K562 (cell line): ENCODE measurements at regions not wholly inside any gene's neighbourhood (a gene's known extent, or its start where the extent isn't known, plus 50 kb on each side); places are given as distances from the start of the nearest gene placed in this dataset.
A peak's percentile ranks its signal among the peaks of the same experiment; 100 is the strongest.
"Not testable (repeated sequence)": the region's sequence is repeated elsewhere in the genome, so short reads cannot be mapped to it uniquely, and the experiment has no call there.

Experiments
- ATAC-seq: fragments of 200-7000 bp; cut with Tn5 transposase; 3 replicates; pipeline ENCODE4 v1.9.1; 2020; ENCODE audit warnings: moderate library complexity
- BruUV-seq: library from RNA; stranded (reverse); fragments of 400-500 nt; replicated peaks from 2 replicates; lab custom pipeline; 2021; lab: Mats Ljungman, UMichigan
- CTCF ChIA-PET: fragments of 300-600 bp; formaldehyde crosslinking; extraction: SDS; loops from one replicate; lab custom pipeline; 2021; ENCODE audit warnings: low intra/inter-chr PET ratio; lab: Yijun Ruan, JAX
- POLR2A ChIA-PET: fragments of 300-600, 350-650 bp; sonication (Branson Sonifier 250); formaldehyde crosslinking; extraction: SDS; loops from one replicate; lab custom pipeline; 2021; ENCODE audit warnings: antibody characterized with exemption, inconsistent platforms; lab: Yijun Ruan, JAX
- DNase-seq, 4 experiments: peaks; one replicate each; pipeline versions ENCODE4 v3.0.0 to v3.0.0-alpha.2; 2011 to 2018; ENCODE audit warnings: low spot score in 3 of 4, mixed read lengths in 3 of 4; ENCODE audit errors: extremely low read depth in 1 of 4
- FAIRE-seq: peaks from 2 replicates; lab custom pipeline; 2011; peaks lifted over from hg19 to GRCh38; lab: Jason Lieb, UNC
- H2AFZ ChIP-seq: 2 replicates; pipeline ENCODE4 v1.6.0; 2011; ENCODE audit warnings: low read depth, low read length, control low read depth, inconsistent platforms
- H3K27ac ChIP-seq: fragments of 200-600 bp; 3 replicates; pipeline ENCODE4 v1.8.0; 2011; ENCODE audit warnings: low read depth, mild to moderate bottlenecking, control low read depth, inconsistent platforms, low read length, moderate library complexity, mixed read lengths; ENCODE audit errors: extremely low read depth
- H3K27me3 ChIP-seq, 2 experiments: fragments of 300-600 bp in 1 of 2; 2 replicates in 1 of 2; 3 replicates in 1 of 2; pipeline versions ENCODE4 v1.6.0 to v1.8.0; 2011; ENCODE audit warnings: inconsistent platforms in 2 of 2, low read length in 2 of 2, mild to moderate bottlenecking in 1 of 2, mixed read lengths in 1 of 2, moderate library complexity in 1 of 2; ENCODE audit not compliant: control insufficient read depth in 2 of 2, insufficient read depth in 2 of 2
- H3K36me3 ChIP-seq: fragments of 300-600 bp; 3 replicates; pipeline ENCODE4 v1.8.0; 2011; ENCODE audit warnings: mild to moderate bottlenecking, low read length, inconsistent platforms; ENCODE audit not compliant: control insufficient read depth, insufficient read depth
- H3K4me1 ChIP-seq, 2 experiments: fragments of 200-600 bp in 1 of 2; replicated peaks in 1 of 2; 2 replicates in 1 of 2; 3 replicates in 1 of 2; pipeline versions ENCODE4 v1.5.1 to v1.8.0; 2011; ENCODE audit warnings: inconsistent platforms in 2 of 2, low read length in 2 of 2, mild to moderate bottlenecking in 1 of 2, mixed read lengths in 1 of 2, moderate library complexity in 1 of 2; ENCODE audit not compliant: control insufficient read depth in 2 of 2, insufficient read depth in 2 of 2
- H3K4me2 ChIP-seq: 2 replicates; pipeline ENCODE4 v1.6.1; 2011; ENCODE audit warnings: low read length, control low read depth, inconsistent platforms, mixed read lengths; ENCODE audit not compliant: insufficient read depth
- H3K4me3 ChIP-seq: fragments of 200-600 bp; sonication (generic), shearing (Covaris generic); 2 replicates; pipeline ENCODE4 v1.5.1; 2016; ENCODE audit warnings: control low read depth, inconsistent platforms
- H3K79me2 ChIP-seq: fragments of 200-600 bp; 3 replicates; pipeline ENCODE4 v1.8.0; 2011; ENCODE audit warnings: low read length, inconsistent platforms; ENCODE audit not compliant: control insufficient read depth, insufficient read depth
- H3K9ac ChIP-seq, 2 experiments: 2 replicates each; pipeline versions ENCODE4 v1.6.0 to v1.6.1; 2011; ENCODE audit warnings: low read depth in 2 of 2, low read length in 2 of 2, control low read depth in 1 of 2, inconsistent platforms in 1 of 2, mild to moderate bottlenecking in 1 of 2, mixed read lengths in 1 of 2; ENCODE audit not compliant: insufficient read depth in 1 of 2
- H3K9me1 ChIP-seq: one replicate; pipeline ENCODE4 v1.6.0; 2011; ENCODE audit warnings: inconsistent platforms, mild to moderate bottlenecking, low read length, moderate library complexity; ENCODE audit not compliant: control insufficient read depth, insufficient read depth
- H3K9me3 ChIP-seq: replicated peaks from 2 replicates; pipeline ENCODE4 v1.5.1; 2011; ENCODE audit warnings: low read depth, low read length, inconsistent platforms; ENCODE audit not compliant: control insufficient read depth, insufficient read depth
- H4K20me1 ChIP-seq: replicated peaks from 2 replicates; pipeline ENCODE4 v1.6.1; 2011; ENCODE audit warnings: low read length, inconsistent platforms, mixed read lengths; ENCODE audit not compliant: control insufficient read depth, insufficient read depth
- CREB1 ChIP-seq, 2 experiments: sonication (generic) in 1 of 2; formaldehyde crosslinking in 1 of 2; IDR thresholded peaks; 2 replicates each; pipeline versions ENCODE4 v1.6.1 to v1.8.0; 2012 to 2022; ENCODE audit warnings: inconsistent platforms in 1 of 2, mild to moderate bottlenecking in 1 of 2, missing genetic modification reagents in 1 of 2, moderate library complexity in 1 of 2
- ELF4 ChIP-seq: fragments of 450-650 bp; formaldehyde crosslinking; IDR thresholded peaks from 2 replicates; pipeline ENCODE4 v1.4.0; 2022; ENCODE audit warnings: missing genetic modification characterization
- HDAC8 ChIP-seq: fragments of 450-650 bp; IDR thresholded peaks from 2 replicates; pipeline ENCODE4 v1.6.1; 2016; ENCODE audit warnings: mild to moderate bottlenecking, missing genetic modification characterization, moderate library complexity, missing compliant biosample characterization
- MAFK ChIP-seq: IDR thresholded peaks from 2 replicates; pipeline ENCODE4 v1.6.1; 2011; ENCODE audit warnings: low read length, improper control_type of control experiment
- TAF1 ChIP-seq: IDR thresholded peaks from 2 replicates; pipeline ENCODE4 v1.6.1; 2011; ENCODE audit warnings: mild to moderate bottlenecking, low read length, moderate library complexity; ENCODE audit not compliant: insufficient read depth, control insufficient read depth, severe bottlenecking; ENCODE audit errors: extremely low read depth
- WGBS: fragments of 100-300 bp; shearing (Covaris generic); methylation state at CpG from one replicate; pipeline ENCODE4 v1.1.6; 2016; ENCODE audit warnings: low coverage, mixed read lengths; ENCODE audit not compliant: insufficient coverage; ENCODE audit errors: missing lambda C conversion rate; 5-methylcytosine and 5-hydroxymethylcytosine counted together
- in situ Hi-C: fragments of 300-500 bp; cut with MboI; formaldehyde crosslinking; loops from 4 replicates; pipeline ENCODE4 v1.15.0; 2018; ENCODE audit warnings: inconsistent platforms, mixed read lengths
- intact Hi-C: fragments of 100-400 bp; cut with micrococcal nuclease; formaldehyde crosslinking; loops from 2 replicates; pipeline ENCODE4 v1.14.2; 2022
- TF ChIP-seq, protein P1 (sequence below): fragments of 450-650 bp; formaldehyde crosslinking; IDR thresholded peaks from 2 replicates; pipeline ENCODE4 v1.4.0; 2022; ENCODE audit warnings: mild to moderate bottlenecking, moderate library complexity

DNA sequence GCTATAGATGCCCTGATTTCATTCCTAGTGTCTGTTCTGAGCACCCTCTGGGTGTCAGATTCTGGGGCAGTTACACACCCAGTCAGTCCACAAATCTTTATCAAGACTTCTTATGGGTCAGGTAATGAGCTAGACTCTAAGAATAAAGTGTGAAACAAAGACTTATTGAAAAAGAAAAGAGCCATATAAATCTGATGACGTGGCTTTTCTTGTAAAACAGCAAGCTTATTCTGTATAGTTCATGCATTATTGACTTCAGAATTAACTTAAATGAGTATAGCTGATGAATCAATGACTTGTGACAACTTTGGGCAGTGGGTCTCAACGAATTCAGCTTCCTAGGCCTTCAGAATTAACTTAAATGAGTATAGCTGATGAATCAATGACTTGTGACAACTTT is 1527.5 kb downstream of the TBC1D22A start:
- CTCF ChIA-PET, H3K27me3 ChIP-seq, H3K4me1 ChIP-seq, BruUV-seq, H3K27ac ChIP-seq, H3K4me2 ChIP-seq, H3K9me1 ChIP-seq, intact Hi-C loops, in situ Hi-C loops, H3K36me3 ChIP-seq, ATAC-seq, H3K4me3 ChIP-seq, POLR2A ChIA-PET, H3K79me2 ChIP-seq, H3K9ac ChIP-seq, H2AFZ ChIP-seq, H3K9me3 ChIP-seq, FAIRE-seq, H4K20me1 ChIP-seq, DNase-seq: not testable (repeated sequence)
- WGBS, result 0% methylated on average over 2 of the region's 2 CpGs
- TF ChIP-seq MAFK, result peak; percentile 26; the same call in 1 of the 2 replicates

DNA sequence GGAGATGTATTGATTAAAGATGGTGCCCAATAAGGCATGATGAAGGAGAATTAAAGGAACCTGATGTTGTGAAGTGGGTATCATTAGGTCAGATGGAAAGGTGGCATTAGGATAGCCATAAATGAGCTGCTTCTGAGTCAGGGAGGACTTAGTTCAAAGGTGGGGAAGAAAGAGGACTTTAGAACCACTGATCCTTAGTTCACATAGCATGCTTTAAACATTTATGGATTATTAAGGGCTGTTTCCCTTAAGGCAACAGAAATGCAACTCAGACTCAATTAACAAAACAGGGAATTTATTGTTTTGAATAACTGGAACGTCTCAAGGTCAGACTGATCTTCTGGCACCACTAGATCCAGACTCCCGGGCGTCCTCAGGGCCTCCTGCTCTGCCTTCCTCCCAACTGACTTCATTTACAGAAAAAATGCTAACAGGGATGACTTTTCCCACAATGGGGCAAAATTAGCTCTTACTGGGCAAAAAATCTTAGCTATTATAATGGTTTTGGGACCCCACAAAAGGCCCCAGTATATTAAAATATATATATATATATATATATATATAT is 1526.0 kb downstream of the TBC1D22A start:
- FAIRE-seq (no peak), ATAC-seq (no peak), DNase-seq (no peak)
- no peaks in the 10 kb centered on the region for H3K36me3 ChIP-seq
- no peaks in the 10 kb centered on the region for H3K9me3 ChIP-seq
- no peak overlapping the region for H3K4me2 ChIP-seq
- no peak for TF ChIP-seq ELF4 (CRISPR knock-in tag)
- TF ChIP-seq TAF1, result no peak
- no peak for TF ChIP-seq CREB1 (IDR thresholded peaks at IDR 0.05)
- no peak for TF ChIP-seq CREB1 (CRISPR knock-in tag; IDR thresholded peaks at IDR 0.05)
- TF ChIP-seq, protein P1, sequence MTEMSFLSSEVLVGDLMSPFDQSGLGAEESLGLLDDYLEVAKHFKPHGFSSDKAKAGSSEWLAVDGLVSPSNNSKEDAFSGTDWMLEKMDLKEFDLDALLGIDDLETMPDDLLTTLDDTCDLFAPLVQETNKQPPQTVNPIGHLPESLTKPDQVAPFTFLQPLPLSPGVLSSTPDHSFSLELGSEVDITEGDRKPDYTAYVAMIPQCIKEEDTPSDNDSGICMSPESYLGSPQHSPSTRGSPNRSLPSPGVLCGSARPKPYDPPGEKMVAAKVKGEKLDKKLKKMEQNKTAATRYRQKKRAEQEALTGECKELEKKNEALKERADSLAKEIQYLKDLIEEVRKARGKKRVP (CRISPR knock-in tag), result no peak
- no peak for TF ChIP-seq HDAC8
- H3K9me1 ChIP-seq, result no peaks in the 10 kb centered on the region
- no peak overlapping the region for H2AFZ ChIP-seq
- in situ Hi-C loops (no loop called here), intact Hi-C loops (no loop called here)
- H3K9ac ChIP-seq, result no peak overlapping the region
- H3K4me1 ChIP-seq, result no peaks in the 10 kb centered on the region
- H3K4me3 ChIP-seq, result no peak overlapping the region
- POLR2A ChIA-PET, result no interaction called here
- no peaks in the 10 kb centered on the region for H3K79me2 ChIP-seq
- BruUV-seq, result no TSS peak
- no peaks in the 10 kb centered on the region for H3K27me3 ChIP-seq
- 0% methylated on average over 3 of the region's 3 CpGs for WGBS
- no peak overlapping the region for H3K27ac ChIP-seq
- CTCF ChIA-PET, result no interaction called here
- H4K20me1 ChIP-seq, result no peaks in the 10 kb centered on the region
